Mammary epithelial cell (primary cell): ENCODE measurements at regions not wholly inside any gene's neighbourhood (a gene's known extent, or its start where the extent isn't known, plus 50 kb on each side); places are given as distances from the start of the nearest gene placed in this dataset.

Source experiments
- CTCF ChIP-seq, 2 donors: IDR thresholded peaks in 1 of 2; conservative IDR thresholded peaks in 1 of 2; 2 replicates each; pipeline ENCODE4 v1.5.1; 2011 to 2012; ENCODE audit warnings: inconsistent platforms in 2 of 2, low read length in 2 of 2, mild to moderate bottlenecking in 2 of 2, control low read depth in 1 of 2, low read depth in 1 of 2; ENCODE audit not compliant: insufficient read depth in 1 of 2; ENCODE audit errors: extremely low read depth in 1 of 2
- EZH2 ChIP-seq: IDR thresholded peaks from 2 replicates; pipeline ENCODE4 v1.6.1; 2012; ENCODE audit warnings: low read length, inconsistent platforms, borderline replicate concordance

- TF ChIP-seq EZH2, result no peak
- no peak for TF ChIP-seq CTCF (conservative IDR thresholded peaks at IDR 0.05 in 1 of 2, IDR thresholded peaks at IDR 0.05 in 1 of 2; ENCODE audit: extremely low read depth in 1 of 2, insufficient read depth in 1 of 2, low read depth in 1 of 2, low read length in 2 of 2)
Measured at GRCh38 chr5:109619021-109619460, 70.7 kb upstream of the MAN2A1 start.
